OCI-LY1 (cell line): ENCODE measurements at regions not wholly inside any gene's neighbourhood (a gene's known extent, or its start where the extent isn't known, plus 50 kb on each side); places are given as distances from the start of the nearest gene placed in this dataset.

Source experiments
- H2AFZ ChIP-seq: fragments of 200-600 bp; sonication (generic), shearing (Covaris generic); 2 replicates; pipeline ENCODE4 v1.6.0; 2014; ENCODE audit warnings: antibody characterized with exemption, mild to moderate bottlenecking, low read length
- H3F3A ChIP-seq: fragments of 200-600 bp; sonication (generic), shearing (Covaris generic); 2 replicates; pipeline ENCODE4 v1.6.0; 2014; ENCODE audit warnings: mild to moderate bottlenecking, antibody characterized with exemption, low read length, moderate library complexity; ENCODE audit not compliant: insufficient read depth
- H3K27ac ChIP-seq: fragments of 200-600 bp; sonication (generic); 2 replicates; pipeline ENCODE4 v1.5.1; 2014; ENCODE audit warnings: low read length, mixed run types, mild to moderate bottlenecking, low read depth; ENCODE audit not compliant: poor library complexity, severe bottlenecking
- H3K27me3 ChIP-seq: fragments of 200-600 bp; sonication (generic); 2 replicates; pipeline ENCODE4 v1.6.0; 2014; ENCODE audit warnings: antibody characterized with exemption, mild to moderate bottlenecking, low read length, moderate library complexity; ENCODE audit not compliant: insufficient read depth
- H3K36me3 ChIP-seq: fragments of 200-600 bp; sonication (generic); 2 replicates; pipeline ENCODE4 v1.6.1; 2014; ENCODE audit warnings: mild to moderate bottlenecking, antibody characterized with exemption, low read length, moderate library complexity, mixed read lengths; ENCODE audit not compliant: insufficient read depth
- H3K4me1 ChIP-seq: fragments of 200-600 bp; sonication (generic); 2 replicates; pipeline ENCODE4 v1.5.1; 2014; ENCODE audit warnings: mild to moderate bottlenecking, low read length, moderate library complexity; ENCODE audit not compliant: insufficient read depth, severe bottlenecking
- H3K4me2 ChIP-seq: fragments of 200-600 bp; sonication (generic), shearing (Covaris generic); 2 replicates; pipeline ENCODE4 v1.6.1; 2014; ENCODE audit warnings: low read length
- H3K4me3 ChIP-seq: fragments of 200-600 bp; sonication (generic); 2 replicates; pipeline ENCODE4 v1.5.1; 2014; ENCODE audit warnings: low read length, low read depth, mild to moderate bottlenecking, mixed read lengths; ENCODE audit not compliant: poor library complexity, severe bottlenecking
- H3K79me2 ChIP-seq: fragments of 200-600 bp; shearing (Covaris generic); 2 replicates; pipeline ENCODE4 v1.6.1; 2016; ENCODE audit warnings: mixed run types, low read length, mixed read lengths; ENCODE audit not compliant: insufficient read depth
- H3K9ac ChIP-seq: fragments of 200-600 bp; sonication (generic), shearing (Covaris generic); 2 replicates; pipeline ENCODE4 v1.6.1; 2014; ENCODE audit warnings: mild to moderate bottlenecking, low read length, mixed read lengths
- H3K9me2 ChIP-seq: fragments of 200-600 bp; sonication (generic), shearing (Covaris generic); 2 replicates; pipeline ENCODE4 v1.6.1; 2014; ENCODE audit warnings: low read depth, mild to moderate bottlenecking, low read length, mixed read lengths
- H3K9me3 ChIP-seq: fragments of 200-600 bp; shearing (Covaris generic); 2 replicates; pipeline ENCODE4 v1.6.1; 2014; ENCODE audit warnings: low read length, mixed read lengths
- H4K20me1 ChIP-seq: fragments of 200-600 bp; sonication (generic), shearing (Covaris generic); 2 replicates; pipeline ENCODE4 v1.6.0; 2016; ENCODE audit warnings: mild to moderate bottlenecking, low read length; ENCODE audit not compliant: insufficient read depth
- CTCF ChIP-seq: fragments of 200-600 bp; sonication (generic), shearing (Covaris generic); IDR thresholded peaks from 2 replicates; pipeline ENCODE4 v1.5.1; 2017; ENCODE audit warnings: mild to moderate bottlenecking, antibody characterized with exemption, low read length, moderate library complexity, mixed read lengths
- EZH2 ChIP-seq: fragments of 200-600 bp; sonication (generic), shearing (Covaris generic); IDR thresholded peaks from 2 replicates; pipeline ENCODE4 v1.8.0; 2017; ENCODE audit warnings: borderline replicate concordance, mixed run types, mild to moderate bottlenecking, antibody characterized with exemption, low read length, moderate library complexity, mixed read lengths

GRCh38 chr18:43526426-43527145 is 249.3 kb upstream of the SYT4 start:
- Histone ChIP-seq H3K4me3 (no peak overlapping the region), H3K27ac (no peak overlapping the region)

GRCh38 chr18:43531438-43531837 is 254.1 kb upstream of the SYT4 start:
- H3K27ac ChIP-seq: no peak overlapping the region
- H4K20me1 ChIP-seq: no peaks in the 10 kb centered on the region
- H3K79me2 ChIP-seq: no peaks in the 10 kb centered on the region
- no peaks in the 10 kb centered on the region for H3K9me2 ChIP-seq
- no peaks in the 10 kb centered on the region for H3K4me1 ChIP-seq
- TF ChIP-seq EZH2 (no peak), CTCF (no peak)
- no peaks in the 10 kb centered on the region for H3K36me3 ChIP-seq
- H3K27me3 ChIP-seq: no peaks in the 10 kb centered on the region
- H3K4me2 ChIP-seq: no peak overlapping the region
- H3K9me3 ChIP-seq: no peaks in the 10 kb centered on the region
- no peak overlapping the region for H3K9ac ChIP-seq
- no peaks in the 10 kb centered on the region for H3F3A ChIP-seq
- no peak overlapping the region for H3K4me3 ChIP-seq
- H2AFZ ChIP-seq: no peak overlapping the region

More at GRCh38 chr18:43526426-43527145, 249.3 kb upstream of the SYT4 start:
- H2AFZ ChIP-seq: no peak overlapping the region
- TF ChIP-seq CTCF (no peak), EZH2 (no peak)
- H3K79me2 ChIP-seq: no peaks in the 10 kb centered on the region
- no peaks in the 10 kb centered on the region for H3F3A ChIP-seq
- H3K4me2 ChIP-seq: no peak overlapping the region
- no peaks in the 10 kb centered on the region for H4K20me1 ChIP-seq
- H3K9ac ChIP-seq: no peak overlapping the region
- no peaks in the 10 kb centered on the region for H3K9me2 ChIP-seq
- no peaks in the 10 kb centered on the region for H3K9me3 ChIP-seq
- H3K4me1 ChIP-seq: no peaks in the 10 kb centered on the region
- no peaks in the 10 kb centered on the region for H3K27me3 ChIP-seq
- H3K36me3 ChIP-seq: no peaks in the 10 kb centered on the region

- no peak overlapping the region for H2AFZ ChIP-seq
Measured at GRCh38 chr18:43533371-43533770, 256.1 kb upstream of the SYT4 start.

More at GRCh38 chr18:43533371-43533770, 256.1 kb upstream of the SYT4 start:
- Histone ChIP-seq H3K4me3 (no peak overlapping the region), H3K9me2 (no peaks in the 10 kb centered on the region), H3K4me1 (no peaks in the 10 kb centered on the region), H3K9me3 (no peaks in the 10 kb centered on the region), H4K20me1 (no peaks in the 10 kb centered on the region), H3K27me3 (no peaks in the 10 kb centered on the region), H3K9ac (no peak overlapping the region), H3K36me3 (no peaks in the 10 kb centered on the region), H3F3A (no peaks in the 10 kb centered on the region), H3K79me2 (no peaks in the 10 kb centered on the region), H3K4me2 (no peak overlapping the region), H3K27ac (no peak overlapping the region)
- TF ChIP-seq CTCF: no peak
- TF ChIP-seq EZH2: no peak
